ENCODE measurements at regions not wholly inside any gene's neighbourhood (a gene's known extent, or its start where the extent isn't known, plus 50 kb on each side); places are given as distances from the start of the nearest gene placed in this dataset.

DNA sequence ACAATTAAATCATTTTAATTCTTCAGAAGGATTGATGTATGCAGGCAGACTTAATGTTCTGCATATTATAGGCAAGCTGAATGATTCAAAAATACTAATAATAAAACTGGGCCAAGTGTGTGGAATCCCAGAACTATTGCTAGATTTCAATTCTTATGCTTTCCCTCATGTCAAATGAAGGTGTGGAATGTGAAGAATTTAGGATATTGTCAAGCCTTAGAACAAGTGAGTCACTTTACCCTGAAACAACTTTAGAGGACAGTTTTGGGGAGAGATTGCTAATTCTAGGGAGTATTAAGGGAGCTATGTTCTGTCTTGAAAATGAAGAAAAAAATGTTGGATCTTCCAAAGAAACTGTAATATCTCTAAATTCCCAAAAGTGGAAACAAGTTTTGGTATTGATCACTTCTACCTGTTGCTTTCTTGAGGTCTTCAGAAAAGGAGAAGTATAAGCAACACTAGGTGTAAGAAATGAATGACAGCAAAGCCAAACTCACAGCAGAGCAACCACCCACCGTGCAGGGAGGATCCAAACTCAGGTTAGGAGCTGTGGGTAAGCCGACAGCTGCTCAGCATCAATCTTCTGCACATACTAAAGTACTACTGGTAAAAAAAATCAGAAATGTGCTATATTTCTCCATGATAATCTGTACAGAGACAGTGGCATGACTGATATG, 818.1 kb downstream of the SLC4A3 start:
- no peak overlapping the region for H3K4me3 Mint-ChIP-seq
- no peak for DNase-seq
- CTCF ChIA-PET = interaction anchor here (0.6 kb wide), 1 partner anchor 372 kb away, joined by 3 read pairs; no protein-coding TSS in a partner anchor
- no peaks in the 10 kb centered on the region for H3K36me3 Mint-ChIP-seq
- H3K9me3 Mint-ChIP-seq = peaks cover 2% of the 10 kb centered on the region
- no peaks in the 10 kb centered on the region for H3K4me1 Mint-ChIP-seq
- no peaks in the 10 kb centered on the region for H3K27me3 Mint-ChIP-seq
- no peak overlapping the region for H3K27ac Mint-ChIP-seq

DNA sequence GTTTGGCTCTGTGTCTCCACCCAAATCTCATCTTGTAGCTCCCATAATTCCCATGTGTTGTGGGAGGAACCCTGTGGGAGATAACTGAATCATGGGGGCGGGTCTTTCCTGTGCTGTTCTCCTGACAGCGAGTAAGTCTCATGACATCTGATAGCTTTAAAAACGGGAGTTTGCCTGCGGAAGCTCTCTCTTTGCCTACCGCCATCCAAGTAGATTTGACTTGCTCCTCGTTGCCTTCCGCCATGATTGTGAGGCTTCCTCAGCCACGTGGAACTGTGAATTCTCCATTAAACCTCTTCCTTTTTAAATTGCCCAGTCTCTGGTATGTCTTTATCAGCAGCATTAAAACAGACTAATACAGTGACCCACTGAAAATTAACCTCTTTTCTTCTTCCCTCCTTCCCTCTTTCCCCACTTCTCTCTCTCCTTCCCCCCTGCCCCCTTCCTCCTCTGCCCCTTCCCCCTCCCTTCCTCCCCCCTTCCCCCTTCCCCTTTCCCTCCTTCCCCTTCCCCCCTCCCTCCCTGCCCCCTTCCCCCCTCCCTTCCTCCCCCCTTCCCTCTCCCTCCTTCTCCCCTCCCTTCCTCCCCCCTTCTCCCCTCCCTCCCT, 818.8 kb downstream of the SLC4A3 start:
- CTCF ChIA-PET = no interaction called here
- no peaks in the 10 kb centered on the region for H3K27me3 Mint-ChIP-seq

DNA sequence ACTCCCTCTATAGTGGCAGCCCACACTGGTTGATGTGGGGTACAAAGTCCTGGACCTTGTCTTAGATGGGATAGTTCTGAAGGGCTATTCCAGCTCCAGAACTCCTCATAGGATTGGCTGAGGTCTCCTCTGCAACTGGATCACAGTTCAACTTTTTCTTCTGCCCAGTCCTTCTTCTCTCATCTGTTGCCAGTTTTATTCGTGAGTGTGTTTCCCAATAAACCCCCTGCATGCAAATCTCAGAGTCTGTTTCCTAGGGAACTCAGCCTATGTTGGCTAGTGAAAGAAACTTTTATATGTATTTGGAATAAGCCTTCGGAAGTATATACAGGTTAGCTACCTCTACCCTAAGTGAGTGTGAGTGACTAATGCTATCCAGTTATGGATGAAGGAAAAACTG, 823.4 kb downstream of the SLC4A3 start:
- CTCF ChIA-PET = no interaction called here
- Mint-ChIP-seq H3K9me3 (peaks cover 2% of the 10 kb centered on the region), H3K27ac (no peak overlapping the region), H3K4me3 (no peak overlapping the region), H3K4me1 (no peaks in the 10 kb centered on the region), H3K27me3 (no peaks in the 10 kb centered on the region), H3K36me3 (no peaks in the 10 kb centered on the region)
- no peak for DNase-seq

More for the DNA sequence above, 818.8 kb downstream of the SLC4A3 start:
- Mint-ChIP-seq H3K4me3 (no peak overlapping the region), H3K36me3 (no peaks in the 10 kb centered on the region), H3K9me3 (peaks cover 2% of the 10 kb centered on the region), H3K4me1 (no peaks in the 10 kb centered on the region), H3K27ac (no peak overlapping the region)
- DNase-seq = no peak

DNA sequence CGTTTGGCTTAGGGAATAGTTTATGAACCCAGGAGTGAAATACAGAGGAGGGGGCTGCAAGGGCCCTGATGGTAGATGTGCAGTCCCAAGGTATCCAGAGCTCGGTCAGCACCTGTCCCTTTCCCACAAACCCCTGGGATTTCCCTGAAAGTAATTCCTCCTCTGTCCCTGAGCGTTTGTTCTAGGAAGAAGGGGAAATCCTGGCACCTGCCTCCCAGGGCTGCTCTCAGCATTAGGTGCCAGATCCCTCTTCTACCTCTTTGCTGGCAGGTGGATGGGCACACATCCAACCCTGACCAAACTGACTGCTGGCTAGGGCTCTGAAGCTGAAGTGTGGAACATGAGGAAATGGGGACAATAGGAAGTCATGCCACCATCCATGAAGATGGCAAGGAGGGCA, 824.0 kb downstream of the SLC4A3 start:
- H3K4me3 Mint-ChIP-seq = no peak overlapping the region
- no peak for DNase-seq
- no peaks in the 10 kb centered on the region for H3K36me3 Mint-ChIP-seq
- H3K9me3 Mint-ChIP-seq = peaks cover 2% of the 10 kb centered on the region
- no peak overlapping the region for H3K27ac Mint-ChIP-seq
- no peaks in the 10 kb centered on the region for H3K4me1 Mint-ChIP-seq
- H3K27me3 Mint-ChIP-seq = no peaks in the 10 kb centered on the region
- CTCF ChIA-PET = no interaction called here

DNA sequence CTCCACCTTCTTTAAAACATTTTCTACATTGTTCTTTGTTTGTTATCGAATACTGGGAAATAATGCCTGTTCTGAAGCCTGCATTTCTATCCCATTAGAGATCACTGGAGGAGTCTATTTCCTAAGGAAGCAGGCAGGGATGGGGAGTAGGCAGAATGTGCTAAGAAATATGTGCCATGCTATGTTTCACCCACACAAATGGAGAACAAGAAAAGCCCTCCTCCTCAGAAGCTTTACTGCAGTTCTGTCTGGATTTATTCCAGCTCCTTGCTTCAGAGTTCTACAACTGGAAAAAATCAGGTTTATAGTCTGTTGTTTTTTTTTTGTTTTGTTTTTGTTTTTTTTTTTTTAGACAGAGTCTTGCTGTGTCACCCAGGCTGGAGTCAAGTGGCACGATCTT, 825.1 kb downstream of the SLC4A3 start:
- CTCF ChIA-PET = no interaction called here
- Mint-ChIP-seq H3K4me1 (no peaks in the 10 kb centered on the region), H3K4me3 (no peak overlapping the region), H3K27ac (no peak overlapping the region), H3K36me3 (no peaks in the 10 kb centered on the region), H3K9me3 (no peaks in the 10 kb centered on the region), H3K27me3 (no peaks in the 10 kb centered on the region)
- no peak for DNase-seq

DNA sequence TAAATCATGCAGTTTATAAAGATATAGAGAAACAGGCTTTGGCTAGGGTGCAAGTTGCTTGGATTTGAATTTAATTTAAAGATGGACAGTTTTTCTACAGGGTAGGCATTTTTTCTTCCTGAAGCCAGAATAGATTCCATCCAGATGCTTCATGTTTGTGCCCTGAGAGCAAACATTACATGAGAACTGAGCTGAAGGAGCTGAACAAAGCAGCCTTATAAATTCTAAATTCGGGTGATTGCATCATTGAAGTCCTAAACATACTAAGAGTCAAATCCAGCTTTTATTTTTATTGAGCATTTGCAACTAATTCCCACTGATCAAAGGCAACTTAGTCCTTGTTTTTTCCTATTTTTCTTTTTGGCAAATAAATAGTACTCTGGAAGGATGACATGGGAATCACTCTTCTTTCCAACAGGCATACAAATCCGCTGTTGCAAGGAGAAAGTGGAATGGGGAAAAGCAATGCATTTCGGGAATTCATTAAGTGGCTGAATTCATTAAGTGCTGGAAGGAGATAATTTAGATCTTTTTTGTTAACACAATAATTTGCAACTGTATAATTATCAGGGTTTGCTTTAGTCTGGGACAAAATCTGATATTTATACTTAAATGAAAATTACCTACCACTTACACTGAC, 828.0 kb downstream of the SLC4A3 start:
- no peaks in the 10 kb centered on the region for H3K9me3 Mint-ChIP-seq
- H3K27me3 Mint-ChIP-seq = no peaks in the 10 kb centered on the region
- CTCF ChIA-PET = interaction anchor here (1.1 kb wide), 1 partner anchor 9 kb away, joined by 3 read pairs; no protein-coding TSS in a partner anchor
- H3K36me3 Mint-ChIP-seq = no peaks in the 10 kb centered on the region
- H3K4me1 Mint-ChIP-seq = no peaks in the 10 kb centered on the region
- no peak for DNase-seq
- no peak overlapping the region for H3K27ac Mint-ChIP-seq
- H3K4me3 Mint-ChIP-seq = no peak overlapping the region

DNA sequence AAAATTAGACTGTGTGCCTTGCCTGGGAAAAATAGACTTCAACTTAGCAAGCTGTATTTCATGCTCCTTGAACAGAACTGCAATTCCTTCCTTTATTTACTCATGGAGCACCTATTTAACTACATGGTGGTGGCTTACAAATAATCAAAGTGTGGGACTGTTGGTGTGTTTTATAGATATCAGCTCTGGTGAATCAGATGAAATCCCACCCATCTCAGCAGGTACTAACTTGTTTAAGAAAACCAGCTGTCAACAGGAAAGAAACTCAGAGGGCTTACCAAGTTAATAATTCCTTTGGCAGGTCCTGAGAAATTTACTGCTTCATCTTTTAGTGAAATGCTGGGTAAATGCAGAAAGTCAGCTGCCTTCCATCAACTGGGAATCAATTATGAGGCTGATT, 830.6 kb downstream of the SLC4A3 start:
- Mint-ChIP-seq H3K27ac (no peak overlapping the region), H3K36me3 (no peaks in the 10 kb centered on the region), H3K4me1 (no peaks in the 10 kb centered on the region), H3K9me3 (no peaks in the 10 kb centered on the region), H3K27me3 (no peaks in the 10 kb centered on the region), H3K4me3 (no peak overlapping the region)
- DNase-seq = no peak
- CTCF ChIA-PET = no interaction called here

DNA sequence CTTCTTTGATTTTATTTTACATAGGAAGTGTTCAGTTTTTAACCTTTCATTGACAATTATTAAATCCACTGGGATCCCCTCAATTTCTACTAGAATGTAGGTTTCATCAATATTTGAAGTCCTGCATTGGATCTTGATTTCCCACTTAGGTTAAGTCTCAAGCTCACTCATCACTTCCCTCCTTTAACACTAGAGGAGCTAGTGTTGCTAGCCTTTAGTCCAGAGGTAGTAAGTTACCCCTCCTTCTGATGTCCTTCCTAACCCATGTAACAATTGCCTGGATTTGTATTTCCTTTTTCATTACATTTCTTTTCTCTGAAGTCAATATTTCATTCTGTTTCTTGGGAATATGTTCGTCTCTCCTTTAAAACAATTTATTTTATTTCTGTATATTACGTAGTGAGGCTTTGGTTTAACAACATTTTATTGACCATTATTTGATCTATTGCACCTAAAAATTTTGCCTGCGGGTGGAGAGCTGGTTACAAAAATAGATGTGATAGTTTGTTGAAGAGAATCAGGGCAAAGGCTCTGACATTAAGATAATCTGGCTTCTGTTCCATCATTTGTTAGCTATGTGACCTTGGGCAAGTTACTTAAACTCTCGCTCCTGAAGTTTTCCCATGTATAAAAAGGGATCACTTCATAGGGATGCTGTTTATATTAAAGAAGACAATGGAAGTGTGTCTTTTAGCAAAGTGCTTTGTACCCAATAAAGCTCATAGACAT, 833.0 kb downstream of the SLC4A3 start:
- DNase-seq = no peak
- CTCF ChIA-PET = no interaction called here
- Mint-ChIP-seq H3K9me3 (no peaks in the 10 kb centered on the region), H3K27me3 (no peaks in the 10 kb centered on the region), H3K4me1 (no peaks in the 10 kb centered on the region), H3K4me3 (no peak overlapping the region), H3K36me3 (no peaks in the 10 kb centered on the region), H3K27ac (no peak overlapping the region)

DNA sequence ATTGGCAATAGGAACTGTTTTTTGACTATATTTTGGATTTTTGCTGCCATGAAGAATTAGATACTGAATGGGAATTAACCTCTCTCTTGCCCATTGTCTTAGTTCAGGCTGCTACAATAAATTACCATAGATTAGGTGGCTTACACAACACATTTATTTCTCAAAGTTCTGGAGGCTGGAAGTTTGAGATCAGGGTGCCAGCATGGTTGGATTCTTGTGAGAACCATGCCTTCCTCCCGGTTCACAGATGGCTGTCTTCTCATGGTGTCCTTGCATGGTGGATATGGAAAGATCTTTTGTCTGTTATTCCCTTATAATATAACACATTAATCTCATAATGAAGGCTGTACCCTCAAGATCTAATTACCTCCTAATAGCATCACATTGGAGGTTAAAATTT, 836.4 kb downstream of the SLC4A3 start:
- no peaks in the 10 kb centered on the region for H3K36me3 Mint-ChIP-seq
- no peak for DNase-seq
- no peak overlapping the region for H3K27ac Mint-ChIP-seq
- no peak overlapping the region for H3K4me3 Mint-ChIP-seq
- H3K4me1 Mint-ChIP-seq = no peaks in the 10 kb centered on the region
- H3K27me3 Mint-ChIP-seq = no peaks in the 10 kb centered on the region
- H3K9me3 Mint-ChIP-seq = no peaks in the 10 kb centered on the region
- CTCF ChIA-PET = interaction anchor here (0.6 kb wide), 1 partner anchor 8 kb away, joined by 3 read pairs; no protein-coding TSS in a partner anchor

DNA sequence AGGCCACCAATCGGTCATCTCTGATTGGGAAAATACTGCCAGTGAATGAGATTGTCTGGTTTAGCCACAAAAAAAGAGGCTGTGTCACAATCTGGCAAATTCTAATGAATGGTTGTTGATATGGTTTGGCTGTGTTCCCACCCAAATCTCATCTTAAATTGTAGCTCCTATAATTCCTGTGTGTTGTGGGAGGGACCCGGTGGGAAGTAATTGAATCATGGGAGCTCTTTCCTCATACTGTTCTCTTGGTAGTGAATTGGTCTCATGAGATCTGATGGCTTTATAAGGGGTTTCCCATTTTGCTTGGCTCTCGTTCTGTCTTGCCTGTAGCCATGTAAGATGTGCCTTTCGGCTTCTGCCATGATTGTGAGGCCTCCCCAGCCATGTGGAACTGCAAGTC, 838.3 kb downstream of the SLC4A3 start:
- no peaks in the 10 kb centered on the region for H3K9me3 Mint-ChIP-seq
- H3K36me3 Mint-ChIP-seq = no peaks in the 10 kb centered on the region
- H3K27me3 Mint-ChIP-seq = no peaks in the 10 kb centered on the region
- no peak overlapping the region for H3K27ac Mint-ChIP-seq
- no peak overlapping the region for H3K4me3 Mint-ChIP-seq
- CTCF ChIA-PET = no interaction called here
- no peak for DNase-seq
- no peaks in the 10 kb centered on the region for H3K4me1 Mint-ChIP-seq

DNA sequence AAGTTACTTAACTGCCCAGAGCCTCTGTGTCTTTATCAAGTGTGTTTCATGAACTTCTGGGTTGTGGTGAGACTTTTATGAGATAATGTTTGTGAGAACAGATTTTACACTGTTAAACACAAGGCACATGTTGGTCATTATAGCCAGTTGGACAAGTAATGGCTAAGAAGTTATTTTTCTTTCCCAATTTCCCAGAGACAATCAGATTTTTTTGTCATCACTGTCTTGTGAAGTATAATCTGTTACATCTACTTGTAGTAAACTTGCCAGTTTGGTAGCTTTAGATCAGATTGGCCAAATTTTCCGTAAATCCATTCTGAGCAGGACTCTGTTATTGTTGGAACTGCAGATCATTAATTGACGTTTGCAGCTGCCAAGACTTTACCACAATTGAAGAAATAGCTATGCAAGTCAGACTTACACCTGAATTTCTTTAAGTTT, 838.8 kb downstream of the SLC4A3 start:
- H3K4me1 Mint-ChIP-seq = no peaks in the 10 kb centered on the region
- no peaks in the 10 kb centered on the region for H3K27me3 Mint-ChIP-seq
- DNase-seq = no peak
- H3K4me3 Mint-ChIP-seq = no peak overlapping the region
- H3K27ac Mint-ChIP-seq = no peak overlapping the region
- H3K9me3 Mint-ChIP-seq = no peaks in the 10 kb centered on the region
- H3K36me3 Mint-ChIP-seq = no peaks in the 10 kb centered on the region
- CTCF ChIA-PET = no interaction called here

DNA sequence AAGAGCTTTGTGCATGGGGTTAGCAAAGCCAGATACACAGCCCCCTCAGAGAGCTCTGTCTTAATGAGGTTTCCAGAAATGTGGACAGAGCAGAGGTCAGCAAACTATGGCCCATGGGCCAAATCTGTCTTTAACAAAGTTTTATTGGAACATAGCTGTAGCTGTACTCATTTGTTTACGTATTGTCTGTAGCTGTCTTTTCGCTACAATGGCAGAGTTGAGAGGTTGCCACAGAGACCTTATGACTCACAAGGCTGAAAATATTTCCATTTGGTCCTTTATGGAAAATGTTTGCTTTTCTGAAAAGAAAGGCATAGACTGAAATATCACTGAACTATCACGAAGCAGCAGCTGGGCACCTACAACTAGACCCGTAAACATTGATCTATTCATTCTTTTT, 841.8 kb downstream of the SLC4A3 start:
- CTCF ChIA-PET = no interaction called here
- H3K27ac Mint-ChIP-seq = no peak overlapping the region
- H3K27me3 Mint-ChIP-seq = no peaks in the 10 kb centered on the region
- no peak overlapping the region for H3K4me3 Mint-ChIP-seq
- H3K4me1 Mint-ChIP-seq = no peaks in the 10 kb centered on the region
- H3K9me3 Mint-ChIP-seq = no peaks in the 10 kb centered on the region
- DNase-seq = no peak
- H3K36me3 Mint-ChIP-seq = no peaks in the 10 kb centered on the region

DNA sequence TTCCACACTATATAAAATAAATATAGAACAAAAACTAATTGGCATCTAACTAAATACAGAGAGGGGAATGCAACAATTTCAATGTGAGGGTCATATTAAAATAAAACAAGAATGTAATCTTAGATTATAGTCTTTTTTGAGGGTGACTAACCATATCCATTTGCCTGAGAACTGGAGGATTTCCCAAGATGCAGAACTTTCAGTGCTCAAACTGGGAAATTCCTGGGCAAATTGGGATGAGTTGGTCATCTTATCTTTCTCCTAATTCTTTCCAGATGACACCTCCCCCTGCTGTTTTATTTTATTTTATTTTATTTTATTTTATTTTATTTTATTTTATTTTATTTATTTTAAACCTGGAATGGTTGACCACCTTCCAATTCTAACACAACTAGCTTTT, 846.2 kb downstream of the SLC4A3 start:
- no peak overlapping the region for H3K4me3 Mint-ChIP-seq
- H3K27ac Mint-ChIP-seq = no peak overlapping the region
- H3K27me3 Mint-ChIP-seq = no peaks in the 10 kb centered on the region
- no peaks in the 10 kb centered on the region for H3K9me3 Mint-ChIP-seq
- CTCF ChIA-PET = no interaction called here
- H3K4me1 Mint-ChIP-seq = no peaks in the 10 kb centered on the region
- no peak for DNase-seq
- H3K36me3 Mint-ChIP-seq = no peaks in the 10 kb centered on the region

DNA sequence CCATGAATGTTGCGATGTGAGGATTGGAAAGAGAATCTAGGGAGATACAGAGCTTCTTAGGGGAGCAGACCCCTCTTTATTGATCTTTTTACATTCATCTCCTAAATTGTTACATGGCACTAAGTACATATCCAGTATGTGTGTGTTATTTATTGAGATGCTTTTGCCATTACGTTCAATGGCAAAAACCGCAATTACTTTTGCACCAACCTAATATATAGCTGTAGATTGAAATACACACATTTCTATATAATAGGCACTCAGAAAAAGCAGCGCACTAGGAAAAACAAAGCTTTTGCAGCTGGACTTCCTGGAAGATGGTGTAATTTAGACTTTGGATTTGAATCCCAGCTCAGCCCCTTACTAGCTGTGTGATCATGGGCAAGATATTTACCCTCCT, 849.4 kb downstream of the SLC4A3 start:
- Mint-ChIP-seq H3K4me3 (no peak overlapping the region), H3K36me3 (no peaks in the 10 kb centered on the region), H3K27me3 (no peaks in the 10 kb centered on the region), H3K4me1 (no peaks in the 10 kb centered on the region), H3K27ac (no peak overlapping the region), H3K9me3 (no peaks in the 10 kb centered on the region)
- CTCF ChIA-PET = interaction anchor here (0.7 kb wide), 1 partner anchor 259 kb away, joined by 3 read pairs; no protein-coding TSS in a partner anchor
- no peak for DNase-seq
